Stimulated activated CD4-positive, alpha-beta T cell treated with anti-CD3 and anti-CD28 coated beads, Interleukin-2, amount 100 ng/mL, for 4 hours (primary cell): ENCODE measurements at regions not wholly inside any gene's neighbourhood (a gene's known extent, or its start where the extent isn't known, plus 50 kb on each side); places are given as distances from the start of the nearest gene placed in this dataset.

Experiments used
- DNase-seq: peaks from one replicate; pipeline ENCODE4 v3.0.0-alpha.2; 2020; ENCODE audit warnings: low read depth

DNA sequence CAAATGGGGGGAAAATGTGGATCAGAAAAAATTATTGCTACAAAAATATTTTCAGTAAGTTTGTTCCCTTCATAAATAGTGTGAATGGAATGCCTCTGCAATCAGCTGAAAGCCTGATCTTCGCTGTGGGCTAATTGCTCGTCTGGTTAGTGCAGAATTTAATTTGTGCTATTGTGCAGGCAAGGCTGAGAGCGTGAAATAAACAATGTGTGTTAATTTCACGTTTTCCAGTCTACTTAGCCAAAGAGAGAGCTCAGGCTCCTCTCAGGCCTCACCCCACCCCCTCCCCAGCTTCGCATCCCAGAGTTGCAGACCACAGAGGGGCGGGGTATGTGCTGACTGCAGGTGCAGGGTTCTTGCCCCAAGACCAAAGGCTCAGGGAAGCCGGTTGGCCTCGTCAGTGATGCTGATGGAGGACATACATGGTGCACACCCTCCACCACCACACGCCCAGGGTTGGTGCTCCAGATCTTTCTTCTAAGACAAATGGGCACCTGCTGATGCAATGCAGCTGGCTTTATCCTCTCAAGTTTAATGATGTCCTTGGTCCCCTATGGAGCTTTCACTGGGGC lies 302.6 kb upstream of the SLC14A2 start:
- no peak for DNase-seq

- DNase-seq = no peak
Observed at GRCh38 chr18:45316127-45316526, 299.1 kb upstream of the SLC14A2 start.

DNA sequence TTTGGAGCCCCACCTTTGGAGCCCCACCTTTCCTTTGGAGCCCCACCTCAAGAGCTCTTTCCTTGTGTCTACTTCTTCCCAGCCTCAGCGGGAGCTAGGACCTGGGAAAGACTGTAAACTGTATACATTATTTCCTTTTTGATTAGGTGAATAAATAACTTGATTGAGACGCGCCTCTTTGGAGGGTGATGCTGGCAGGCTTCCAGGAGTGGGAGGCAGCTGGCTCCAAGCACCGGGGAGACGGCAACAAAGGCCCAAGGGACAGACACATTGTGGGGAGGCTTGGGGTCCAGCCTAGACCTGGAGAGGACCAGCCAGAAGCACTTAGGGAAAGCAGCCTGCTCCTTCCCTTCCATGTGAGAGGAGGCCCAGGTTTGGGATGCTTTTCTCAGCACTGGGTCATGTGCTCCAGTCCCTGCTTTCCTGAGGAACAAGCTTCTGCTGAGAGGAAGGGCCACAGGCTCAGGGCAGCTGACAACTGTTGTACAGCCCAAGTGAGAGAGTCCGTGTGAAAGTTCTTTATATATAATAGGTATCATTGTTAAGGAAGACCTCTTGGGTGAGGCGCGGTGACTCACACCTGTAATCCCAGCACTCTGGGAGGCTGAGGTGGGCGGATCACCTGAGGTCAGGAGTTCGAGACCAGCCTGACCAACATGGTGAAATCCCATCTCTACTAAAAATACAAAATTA lies 297.2 kb upstream of the SLC14A2 start:
- no peak for DNase-seq

DNA sequence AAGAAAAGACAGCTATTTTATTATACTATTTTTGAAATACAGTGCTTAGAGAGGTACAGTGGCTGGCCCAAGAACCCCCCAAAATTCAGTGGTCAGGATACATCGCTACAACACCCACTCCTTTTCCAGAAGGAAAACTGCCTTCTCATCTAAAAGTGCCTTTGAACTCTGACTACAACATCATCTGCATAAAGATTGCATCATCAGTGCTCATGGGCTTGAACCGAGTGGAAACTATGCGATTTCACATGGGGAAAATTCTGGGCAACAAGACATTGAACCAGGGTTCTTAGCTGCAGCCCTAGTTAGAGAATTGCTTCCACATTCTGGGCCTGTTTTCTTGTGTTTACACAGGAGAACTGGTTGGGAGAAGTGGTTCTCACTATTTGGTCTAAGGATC lies 294.6 kb upstream of the SLC14A2 start:
- no peak for DNase-seq

GRCh38 chr18:45321520-45321919 lies 293.8 kb upstream of the SLC14A2 start:
- no peak for DNase-seq

GRCh38 chr18:45322343-45322742 lies 292.9 kb upstream of the SLC14A2 start:
- no peak for DNase-seq

- DNase-seq = no peak
Observed at GRCh38 chr18:45324101-45324494, 291.2 kb upstream of the SLC14A2 start.

DNA sequence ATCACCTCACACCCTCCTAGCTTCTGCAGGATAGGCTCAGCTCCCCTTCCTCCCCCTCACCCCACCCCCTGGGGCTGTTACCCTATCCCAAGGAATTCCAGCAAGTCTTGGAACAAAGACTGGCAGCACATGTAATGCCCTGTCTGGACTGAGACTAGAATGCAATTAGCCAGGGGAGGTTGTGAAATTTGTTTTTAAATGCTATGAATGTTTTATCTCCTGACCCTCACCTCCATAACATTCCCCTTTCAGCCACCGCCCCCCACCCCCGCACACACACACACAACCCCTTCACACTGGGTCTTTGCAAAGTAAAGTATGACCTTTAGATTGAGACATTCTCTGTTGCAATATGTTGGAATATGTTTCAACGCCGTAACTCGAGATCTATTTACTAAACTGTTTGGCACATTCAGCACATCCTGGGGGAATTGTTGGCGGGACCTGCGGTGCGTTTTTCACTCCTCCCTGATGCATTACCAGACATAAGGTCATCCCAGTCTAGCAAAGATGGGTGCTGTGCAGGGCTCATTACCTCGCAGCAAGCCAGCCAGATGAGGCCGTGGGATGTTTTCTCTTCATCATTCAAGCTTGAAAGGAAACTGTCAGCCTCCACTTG lies 290.7 kb upstream of the SLC14A2 start:
- no peak for DNase-seq

DNA sequence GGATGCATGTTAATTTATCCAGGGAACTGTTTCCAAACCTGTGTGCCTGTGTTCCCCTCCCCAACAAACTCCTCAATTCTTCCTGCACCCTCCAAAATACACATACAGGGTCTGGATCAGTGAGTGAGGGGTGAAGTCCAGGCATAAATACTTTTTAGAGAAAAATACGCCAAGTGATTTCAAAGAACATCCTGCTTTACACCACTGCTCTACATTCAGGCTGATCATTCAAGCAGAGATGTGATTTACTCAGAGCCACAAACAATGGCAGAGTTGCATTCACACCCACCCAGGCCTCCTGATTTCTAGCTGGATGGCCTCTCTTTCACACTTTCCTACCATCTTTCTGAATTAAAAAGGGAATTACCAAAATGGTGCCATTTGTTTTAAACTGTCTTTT lies 289.5 kb upstream of the SLC14A2 start:
- no peak for DNase-seq

GRCh38 chr18:45326505-45326904 lies 288.8 kb upstream of the SLC14A2 start:
- DNase-seq = no peak

DNA sequence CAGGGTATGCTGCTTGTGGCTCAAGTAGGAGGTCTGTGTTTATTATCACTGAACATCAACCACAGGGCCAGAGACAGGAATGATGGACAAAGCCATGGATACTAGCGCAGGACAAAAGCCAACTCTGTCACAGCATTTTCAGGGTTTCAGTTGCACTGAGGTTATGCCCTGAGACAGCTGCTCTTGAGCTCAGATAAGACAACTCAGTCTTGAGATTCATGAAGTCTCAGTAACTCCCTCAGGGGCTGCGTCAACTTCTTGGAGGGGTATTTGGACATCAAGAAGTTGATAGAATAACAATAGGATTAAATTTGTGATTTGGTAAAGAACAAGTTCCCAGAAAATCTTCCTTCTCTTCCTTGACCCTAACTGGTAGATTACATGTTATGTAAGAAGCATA lies 287.0 kb upstream of the SLC14A2 start:
- no peak for DNase-seq

GRCh38 chr18:45328811-45329210 lies 286.5 kb upstream of the SLC14A2 start:
- no peak for DNase-seq

GRCh38 chr18:45329316-45329715 lies 286.0 kb upstream of the SLC14A2 start:
- no peak for DNase-seq

DNA sequence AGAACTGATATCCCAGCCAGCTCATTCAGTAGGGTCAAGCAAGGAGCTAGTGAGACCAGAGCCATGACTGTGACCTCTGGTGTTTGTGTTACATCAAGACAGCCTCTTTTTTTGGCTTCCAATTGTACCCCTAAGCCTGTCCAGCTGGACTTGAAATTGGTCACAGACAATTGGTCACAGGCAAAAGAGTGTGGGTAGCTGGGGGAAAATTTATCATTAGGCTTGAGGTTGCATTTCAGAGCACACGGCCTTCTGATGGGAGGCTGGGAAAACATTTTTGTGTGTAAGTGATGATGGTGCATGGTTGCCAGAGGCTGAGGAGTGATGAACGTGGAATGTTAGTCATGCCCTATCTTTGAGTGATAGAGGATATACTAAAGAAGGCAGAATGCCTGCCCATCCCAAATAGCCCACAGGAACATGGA lies 285.1 kb upstream of the SLC14A2 start:
- no peak for DNase-seq

- DNase-seq = no peak
Observed at GRCh38 chr18:45332871-45333270, 282.4 kb upstream of the SLC14A2 start.

DNA sequence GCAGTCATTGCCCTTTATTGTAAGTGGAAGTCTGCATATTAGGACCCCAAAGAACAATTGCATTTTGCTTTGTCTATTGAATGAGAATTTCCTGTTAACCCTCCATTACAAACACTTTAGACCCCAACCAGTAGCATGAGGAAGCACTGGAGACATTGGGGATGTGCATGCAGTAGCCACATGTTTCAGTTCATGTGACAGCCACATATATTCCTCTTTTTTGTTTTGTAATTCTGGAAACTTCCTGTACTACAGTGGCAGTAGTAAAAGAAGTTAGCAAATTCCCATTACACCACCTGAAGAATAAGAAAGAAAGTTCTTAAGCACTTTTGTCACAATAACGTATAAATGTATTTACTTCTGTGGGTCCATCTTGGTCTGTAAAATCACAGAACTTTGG lies 281.1 kb upstream of the SLC14A2 start:
- no peak for DNase-seq

DNA sequence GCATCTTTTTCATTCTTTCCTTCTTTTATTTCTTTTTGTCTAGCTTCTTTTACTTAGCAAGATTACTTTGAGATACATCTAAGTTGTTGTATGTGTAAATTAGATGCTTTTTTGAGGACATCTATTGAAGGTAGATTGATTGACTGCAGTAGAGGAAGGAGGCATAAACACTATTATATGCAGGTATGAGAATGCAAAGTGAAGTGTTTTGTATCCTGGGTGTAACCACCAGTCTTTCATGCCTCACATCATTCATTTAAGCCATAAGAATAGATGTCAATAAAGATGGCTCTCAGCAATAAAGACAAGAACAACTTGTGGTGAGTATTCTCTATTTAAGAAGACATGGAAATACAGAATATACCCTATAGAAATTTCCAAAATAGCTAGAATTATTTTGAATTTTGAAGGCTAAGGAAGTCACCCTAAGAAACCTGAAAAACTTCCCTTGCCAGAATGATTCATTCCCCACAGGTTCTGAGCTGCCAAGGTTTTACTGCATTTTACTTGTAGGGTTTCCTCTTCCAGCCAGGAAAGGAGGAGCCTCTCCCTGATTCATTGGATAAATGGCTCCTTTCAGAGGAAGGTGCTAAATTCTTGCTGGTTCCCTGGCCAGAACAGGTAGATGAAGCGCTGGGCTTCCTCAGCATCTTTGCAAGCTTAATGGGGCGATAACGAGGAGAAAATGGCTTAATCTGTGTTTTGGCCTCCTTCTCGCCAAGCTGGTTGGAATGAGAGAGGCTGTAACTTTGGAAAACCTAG lies 279.8 kb upstream of the SLC14A2 start:
- no peak for DNase-seq

DNA sequence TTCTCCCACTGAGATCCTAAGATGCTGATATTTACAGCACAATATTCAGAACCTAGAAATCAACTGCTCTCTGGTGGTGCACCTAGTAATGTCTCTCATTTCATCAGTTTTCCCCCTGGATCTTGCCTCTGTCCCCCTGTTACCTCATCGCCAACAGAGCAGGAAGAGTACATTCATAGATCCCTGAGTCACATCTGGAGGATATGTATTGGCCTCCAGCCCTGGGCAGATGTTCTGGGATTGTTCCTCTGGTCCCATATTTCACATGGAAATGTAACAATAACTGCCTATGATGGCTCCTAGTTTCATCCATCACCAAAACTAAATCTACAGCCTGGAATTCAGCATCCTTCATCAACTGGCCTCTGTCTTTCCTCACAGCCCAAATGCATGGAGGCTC lies 278.8 kb upstream of the SLC14A2 start:
- DNase-seq = no peak

GRCh38 chr18:45337477-45337876 lies 277.8 kb upstream of the SLC14A2 start:
- no peak for DNase-seq

- no peak for DNase-seq
Observed at GRCh38 chr18:45339810-45340550, 275.3 kb upstream of the SLC14A2 start.

DNA sequence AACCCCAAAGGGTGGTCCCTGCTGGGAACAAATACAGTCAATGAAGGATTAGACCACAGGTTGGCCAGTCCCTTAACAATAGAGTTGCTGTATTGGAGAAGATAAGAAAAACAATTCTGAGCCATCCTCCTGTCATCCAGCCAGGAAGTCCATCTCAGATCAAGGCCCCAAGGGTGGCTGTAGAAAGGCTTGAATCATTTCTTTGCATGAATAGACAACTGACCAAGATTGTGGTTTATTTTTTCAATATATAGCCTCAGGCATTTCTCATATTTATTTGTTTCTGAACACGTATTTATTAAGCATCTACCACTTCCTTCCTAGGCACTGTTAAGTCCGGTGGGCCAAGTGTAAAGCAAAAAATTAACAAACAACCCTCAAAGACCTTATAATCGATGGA lies 274.4 kb upstream of the SLC14A2 start:
- no peak for DNase-seq

DNA sequence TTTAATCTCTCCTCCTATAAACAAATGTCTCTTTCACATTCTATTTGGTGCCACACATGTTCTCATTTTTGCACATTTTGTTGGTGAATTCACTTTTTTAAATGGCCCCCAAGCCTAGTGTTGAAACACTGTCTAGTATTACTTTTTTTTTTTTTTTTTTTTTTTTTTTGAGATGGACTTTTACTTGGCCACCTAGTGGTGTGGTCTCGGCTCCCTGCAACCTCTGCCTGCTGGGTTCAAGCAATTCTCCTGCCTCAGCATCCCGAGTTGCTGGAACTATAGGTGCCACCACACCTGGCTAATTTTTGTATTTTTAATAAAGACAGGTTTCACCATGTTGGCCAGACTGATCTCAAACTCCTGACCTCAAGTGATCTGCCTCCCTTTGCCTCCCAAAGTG lies 273.8 kb upstream of the SLC14A2 start:
- DNase-seq = no peak
